NB4 (cell line): ENCODE measurements at regions not wholly inside any gene's neighbourhood (a gene's known extent, or its start where the extent isn't known, plus 50 kb on each side); places are given as distances from the start of the nearest gene placed in this dataset.

Experiments
- MYC ChIP-seq: IDR thresholded peaks from 2 replicates; pipeline ENCODE4 v1.6.1; 2011; ENCODE audit warnings: low read depth, low read length
- POLR2A ChIP-seq: IDR thresholded peaks from 2 replicates; pipeline ENCODE4 v1.6.1; 2011; ENCODE audit warnings: mild to moderate bottlenecking; ENCODE audit not compliant: insufficient read length; ENCODE audit errors: extremely low read depth
- TF ChIP-seq, protein P1 (sequence below): IDR thresholded peaks from one replicate; pipeline ENCODE4 v1.5.1; 2012; ENCODE audit warnings: low read depth, low read length
- TF ChIP-seq, protein P2 (sequence below): IDR thresholded peaks from 2 replicates; pipeline ENCODE4 v1.6.1; 2011; ENCODE audit warnings: low read depth, low read length

DNA sequence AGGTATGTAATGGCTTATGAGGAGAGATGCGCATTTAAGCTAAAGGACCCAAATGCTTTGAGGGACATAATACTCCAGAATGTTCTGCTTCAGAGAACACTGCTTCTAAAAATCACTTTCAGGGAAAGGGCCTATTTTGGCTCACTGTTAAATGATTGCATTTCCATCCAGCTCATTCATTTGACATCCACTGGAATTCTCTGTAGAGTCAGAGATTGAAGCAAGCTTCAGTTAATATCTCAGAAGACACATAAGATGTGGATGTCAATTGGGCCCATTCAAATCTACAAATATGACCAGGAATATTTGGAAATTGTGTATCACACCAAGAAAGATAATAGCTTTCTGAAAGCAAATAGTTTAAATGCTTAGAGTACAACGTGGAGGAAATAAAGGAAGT is 209.9 kb upstream of the VSTM2A start:
- TF ChIP-seq, protein P1, sequence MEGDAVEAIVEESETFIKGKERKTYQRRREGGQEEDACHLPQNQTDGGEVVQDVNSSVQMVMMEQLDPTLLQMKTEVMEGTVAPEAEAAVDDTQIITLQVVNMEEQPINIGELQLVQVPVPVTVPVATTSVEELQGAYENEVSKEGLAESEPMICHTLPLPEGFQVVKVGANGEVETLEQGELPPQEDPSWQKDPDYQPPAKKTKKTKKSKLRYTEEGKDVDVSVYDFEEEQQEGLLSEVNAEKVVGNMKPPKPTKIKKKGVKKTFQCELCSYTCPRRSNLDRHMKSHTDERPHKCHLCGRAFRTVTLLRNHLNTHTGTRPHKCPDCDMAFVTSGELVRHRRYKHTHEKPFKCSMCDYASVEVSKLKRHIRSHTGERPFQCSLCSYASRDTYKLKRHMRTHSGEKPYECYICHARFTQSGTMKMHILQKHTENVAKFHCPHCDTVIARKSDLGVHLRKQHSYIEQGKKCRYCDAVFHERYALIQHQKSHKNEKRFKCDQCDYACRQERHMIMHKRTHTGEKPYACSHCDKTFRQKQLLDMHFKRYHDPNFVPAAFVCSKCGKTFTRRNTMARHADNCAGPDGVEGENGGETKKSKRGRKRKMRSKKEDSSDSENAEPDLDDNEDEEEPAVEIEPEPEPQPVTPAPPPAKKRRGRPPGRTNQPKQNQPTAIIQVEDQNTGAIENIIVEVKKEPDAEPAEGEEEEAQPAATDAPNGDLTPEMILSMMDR: no peak
- no peak for TF ChIP-seq POLR2A
- TF ChIP-seq, protein P2, sequence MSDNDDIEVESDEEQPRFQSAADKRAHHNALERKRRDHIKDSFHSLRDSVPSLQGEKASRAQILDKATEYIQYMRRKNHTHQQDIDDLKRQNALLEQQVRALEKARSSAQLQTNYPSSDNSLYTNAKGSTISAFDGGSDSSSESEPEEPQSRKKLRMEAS: no peak
- TF ChIP-seq MYC: no peak
